Activated naive CD8-positive, alpha-beta T cell treated with anti-CD3 and anti-CD28 coated beads, Interleukin-2, amount 50 U/mL, for 24 hours (primary cell): ENCODE measurements at regions not wholly inside any gene's neighbourhood (a gene's known extent, or its start where the extent isn't known, plus 50 kb on each side); places are given as distances from the start of the nearest gene placed in this dataset.

Experiments used
- ATAC-seq: fragments of 150-1000 bp; cut with Tn5 transposase; one replicate; pipeline ENCODE4 v1.10.0; 2021
- DNase-seq: peaks from one replicate; pipeline ENCODE4 v3.0.0; 2021
- H3K27ac Mint-ChIP-seq: one replicate; pipeline ENCODE4 v1.8.0; 2021; ENCODE audit warnings: mild to moderate bottlenecking, mixed read lengths
- H3K27me3 Mint-ChIP-seq: one replicate; pipeline ENCODE4 v1.8.0; 2021; ENCODE audit warnings: mixed read lengths
- H3K36me3 Mint-ChIP-seq: one replicate; pipeline ENCODE4 v1.8.0; 2021; ENCODE audit warnings: low read depth, mixed read lengths
- H3K4me1 Mint-ChIP-seq: one replicate; pipeline ENCODE4 v1.8.0; 2021; ENCODE audit warnings: mixed read lengths
- H3K4me3 Mint-ChIP-seq: one replicate; pipeline ENCODE4 v1.8.0; 2021; ENCODE audit warnings: mild to moderate bottlenecking, moderate library complexity, mixed read lengths
- H3K9me3 Mint-ChIP-seq: one replicate; pipeline ENCODE4 v1.8.0; 2021; ENCODE audit warnings: mixed read lengths

DNA sequence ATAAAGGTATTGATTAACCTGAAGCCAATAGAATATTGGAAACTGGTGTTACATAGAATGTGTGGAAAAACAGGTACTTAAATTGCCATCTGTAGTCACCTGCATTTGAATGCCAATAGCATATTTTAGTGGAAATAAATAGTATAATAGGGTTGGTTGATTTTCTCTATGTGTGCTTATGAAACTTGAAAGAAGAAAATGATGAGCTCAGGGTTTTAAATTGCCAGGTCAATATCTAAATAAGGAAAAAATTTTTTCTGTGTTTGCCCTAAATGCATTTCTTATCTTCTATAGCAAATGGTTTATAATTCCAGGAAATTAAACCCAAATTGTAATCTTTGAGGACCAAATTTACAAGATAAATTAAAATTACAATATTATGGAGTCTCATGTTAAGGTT is 626.6 kb downstream of the CDH8 start:
- Mint-ChIP-seq H3K4me1 (no peaks in the 10 kb centered on the region), H3K36me3 (no peaks in the 10 kb centered on the region), H3K27me3 (no peaks in the 10 kb centered on the region), H3K4me3 (no peak overlapping the region), H3K9me3 (peaks cover 44% of the 10 kb centered on the region), H3K27ac (no peak overlapping the region)
- no peak for ATAC-seq
- no peak for DNase-seq

- H3K9me3 Mint-ChIP-seq: peaks cover 37% of the 10 kb centered on the region
- no peaks in the 10 kb centered on the region for H3K4me1 Mint-ChIP-seq
- no peak overlapping the region for H3K4me3 Mint-ChIP-seq
- no peak overlapping the region for H3K27ac Mint-ChIP-seq
- ATAC-seq (no peak), DNase-seq (no peak)
- H3K36me3 Mint-ChIP-seq: no peaks in the 10 kb centered on the region
- H3K27me3 Mint-ChIP-seq: no peaks in the 10 kb centered on the region
Observed at GRCh38 chr16:61403386-61403785, 632.9 kb downstream of the CDH8 start.

GRCh38 chr16:61391896-61392295 is 644.3 kb downstream of the CDH8 start:
- Mint-ChIP-seq H3K27me3 (no peaks in the 10 kb centered on the region), H3K4me1 (no peaks in the 10 kb centered on the region), H3K4me3 (no peak overlapping the region), H3K36me3 (no peaks in the 10 kb centered on the region), H3K27ac (no peak overlapping the region), H3K9me3 (peaks cover 15% of the 10 kb centered on the region)
- no peak for ATAC-seq
- no peak for DNase-seq

DNA sequence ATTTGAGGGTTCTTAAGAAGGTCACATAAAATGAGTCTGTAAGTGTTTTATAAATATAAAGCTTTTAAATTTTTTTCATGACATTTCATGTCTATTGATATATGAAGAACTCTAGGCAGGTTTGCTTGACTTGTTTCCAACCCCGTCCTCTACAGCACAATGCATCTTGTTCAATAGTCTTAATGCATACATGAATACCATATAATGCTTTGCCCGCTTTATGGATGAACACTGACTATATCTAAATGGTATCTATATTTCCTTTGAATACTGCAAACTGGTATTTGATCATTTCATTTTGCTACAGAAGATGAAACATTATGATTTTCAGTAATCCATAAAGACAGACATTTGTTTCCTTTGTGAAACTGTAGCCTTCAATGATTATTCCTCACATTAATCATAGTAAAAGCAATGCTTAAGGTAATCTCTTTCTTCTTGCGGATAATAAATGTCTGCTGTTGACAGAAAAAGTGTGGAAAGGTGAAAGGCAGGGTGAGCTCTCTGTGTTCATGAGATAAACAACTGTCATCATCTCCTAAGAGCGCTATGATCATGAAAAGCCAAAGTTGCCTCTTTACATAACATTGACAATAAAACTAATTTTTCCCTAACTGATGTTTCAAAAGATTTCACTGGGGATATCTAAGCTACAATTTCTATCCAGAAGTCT is 645.1 kb downstream of the CDH8 start:
- Mint-ChIP-seq H3K9me3 (peaks cover 19% of the 10 kb centered on the region), H3K27me3 (no peaks in the 10 kb centered on the region), H3K4me1 (no peaks in the 10 kb centered on the region), H3K27ac (no peak overlapping the region), H3K4me3 (no peak overlapping the region), H3K36me3 (no peaks in the 10 kb centered on the region)
- ATAC-seq (no peak), DNase-seq (no peak)

DNA sequence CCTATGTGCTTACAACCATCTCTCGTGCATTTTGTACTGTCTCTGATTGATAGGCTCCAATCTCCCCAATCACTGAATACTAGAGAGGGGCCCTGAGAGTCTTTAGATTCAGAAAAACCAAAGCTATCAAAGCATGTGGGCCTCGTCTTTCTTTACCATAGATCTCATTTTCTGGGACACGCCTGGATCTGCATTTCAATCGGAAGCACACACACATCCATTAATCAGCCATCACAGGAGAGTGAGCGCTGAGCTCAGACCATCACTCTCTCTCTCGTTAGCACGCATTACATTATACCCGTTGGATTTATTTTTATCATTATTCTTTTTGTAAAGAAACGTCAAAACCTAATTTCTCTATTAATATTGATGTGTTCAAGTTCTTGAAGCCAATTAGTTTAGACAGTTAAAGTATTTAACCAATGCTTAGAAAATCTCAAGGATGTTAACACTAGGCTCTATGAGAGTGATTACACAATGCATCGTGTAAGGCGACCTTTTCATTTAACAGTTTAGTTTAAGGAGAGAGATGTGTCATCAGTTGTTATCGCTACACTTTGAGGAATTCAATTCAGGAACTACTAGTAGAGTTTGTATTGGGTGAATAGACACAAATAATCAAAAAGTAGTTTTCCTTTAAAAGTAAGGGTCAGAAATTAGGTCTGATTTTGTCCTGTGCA is 650.7 kb downstream of the CDH8 start:
- DNase-seq (no peak), ATAC-seq (no peak)
- Mint-ChIP-seq H3K36me3 (no peaks in the 10 kb centered on the region), H3K27me3 (no peaks in the 10 kb centered on the region), H3K4me1 (no peaks in the 10 kb centered on the region), H3K9me3 (peaks cover 15% of the 10 kb centered on the region), H3K27ac (no peak overlapping the region), H3K4me3 (no peak overlapping the region)

- Mint-ChIP-seq H3K9me3 (peaks cover 28% of the 10 kb centered on the region), H3K36me3 (no peaks in the 10 kb centered on the region), H3K27ac (no peak overlapping the region), H3K27me3 (no peaks in the 10 kb centered on the region), H3K4me3 (no peak overlapping the region), H3K4me1 (no peaks in the 10 kb centered on the region)
- DNase-seq (no peak), ATAC-seq (no peak)
Observed at GRCh38 chr16:61382435-61382834, 653.8 kb downstream of the CDH8 start.

- Mint-ChIP-seq H3K36me3 (no peaks in the 10 kb centered on the region), H3K27ac (no peak overlapping the region), H3K4me1 (no peaks in the 10 kb centered on the region), H3K9me3 (peaks cover 19% of the 10 kb centered on the region), H3K27me3 (no peaks in the 10 kb centered on the region), H3K4me3 (no peak overlapping the region)
- no peak for ATAC-seq
- no peak for DNase-seq
Observed at GRCh38 chr16:61379311-61379710, 656.9 kb downstream of the CDH8 start.

DNA sequence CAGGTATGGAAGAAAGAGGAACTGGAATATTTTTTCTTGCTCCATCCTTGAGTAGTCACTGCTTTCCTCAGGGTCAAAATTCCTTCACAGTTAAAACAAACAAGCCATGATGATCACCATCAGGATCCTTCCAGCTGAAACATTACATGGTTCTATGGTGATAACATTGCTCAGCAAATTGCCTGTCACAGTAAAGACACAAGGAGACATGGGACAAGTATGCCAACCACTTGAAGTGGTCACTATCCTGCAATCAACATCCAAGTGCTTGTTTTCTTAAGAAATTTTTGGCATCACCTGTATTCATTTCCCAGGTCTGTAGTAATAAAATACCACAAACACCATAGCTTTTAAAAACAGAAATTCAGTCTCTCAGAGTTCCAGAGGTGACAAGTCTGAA is 662.2 kb downstream of the CDH8 start:
- no peak for ATAC-seq
- Mint-ChIP-seq H3K9me3 (peaks cover 15% of the 10 kb centered on the region), H3K4me1 (no peaks in the 10 kb centered on the region), H3K27me3 (no peaks in the 10 kb centered on the region), H3K27ac (no peak overlapping the region), H3K36me3 (no peaks in the 10 kb centered on the region), H3K4me3 (no peak overlapping the region)
- DNase-seq: no peak

GRCh38 chr16:61371881-61372280 is 664.4 kb downstream of the CDH8 start:
- Mint-ChIP-seq H3K4me1 (no peaks in the 10 kb centered on the region), H3K4me3 (no peak overlapping the region), H3K9me3 (peaks cover 14% of the 10 kb centered on the region), H3K27ac (no peak overlapping the region), H3K36me3 (no peaks in the 10 kb centered on the region), H3K27me3 (no peaks in the 10 kb centered on the region)
- ATAC-seq (no peak), DNase-seq (no peak)

DNA sequence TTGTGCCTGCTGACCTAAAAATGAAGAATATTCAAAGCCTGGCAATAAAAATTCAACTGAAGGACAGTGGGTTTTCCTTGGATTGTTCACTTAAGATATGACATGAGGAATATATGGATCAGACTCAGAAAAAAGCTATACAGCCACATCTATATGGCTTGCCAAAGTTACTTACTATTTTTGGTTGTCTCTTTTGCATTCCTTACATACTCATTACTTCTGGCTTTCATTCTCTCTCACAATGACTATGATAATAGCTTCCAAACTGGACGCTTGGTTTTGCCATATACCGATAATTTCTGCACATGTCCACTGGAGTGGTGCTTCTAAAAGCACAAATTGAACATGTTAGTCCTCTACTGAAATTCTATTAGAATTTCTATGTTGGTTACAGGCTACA is 664.9 kb downstream of the CDH8 start:
- ATAC-seq: no peak
- H3K4me1 Mint-ChIP-seq: no peaks in the 10 kb centered on the region
- H3K27ac Mint-ChIP-seq: no peak overlapping the region

GRCh38 chr16:61370564-61370963 is 665.7 kb downstream of the CDH8 start:
- no peaks in the 10 kb centered on the region for H3K4me1 Mint-ChIP-seq
- H3K36me3 Mint-ChIP-seq: no peaks in the 10 kb centered on the region
- H3K27me3 Mint-ChIP-seq: no peaks in the 10 kb centered on the region
- peaks cover 14% of the 10 kb centered on the region for H3K9me3 Mint-ChIP-seq
- DNase-seq: no peak
- ATAC-seq: no peak
- no peak overlapping the region for H3K27ac Mint-ChIP-seq
- no peak overlapping the region for H3K4me3 Mint-ChIP-seq

More for the DNA sequence above, 664.9 kb downstream of the CDH8 start:
- H3K4me3 Mint-ChIP-seq: no peak overlapping the region
- DNase-seq: no peak
- H3K9me3 Mint-ChIP-seq: peaks cover 14% of the 10 kb centered on the region
- no peaks in the 10 kb centered on the region for H3K27me3 Mint-ChIP-seq
- no peaks in the 10 kb centered on the region for H3K36me3 Mint-ChIP-seq

GRCh38 chr16:61366006-61366405 is 670.2 kb downstream of the CDH8 start:
- ATAC-seq: no peak
- peaks cover 17% of the 10 kb centered on the region for H3K9me3 Mint-ChIP-seq
- no peak overlapping the region for H3K27ac Mint-ChIP-seq

GRCh38 chr16:61364990-61365389 is 671.2 kb downstream of the CDH8 start:
- Mint-ChIP-seq H3K4me3 (no peak overlapping the region), H3K4me1 (no peaks in the 10 kb centered on the region), H3K27me3 (no peaks in the 10 kb centered on the region), H3K36me3 (no peaks in the 10 kb centered on the region), H3K9me3 (peaks cover 15% of the 10 kb centered on the region), H3K27ac (no peak overlapping the region)
- DNase-seq: no peak
- no peak for ATAC-seq

More at GRCh38 chr16:61366006-61366405, 670.2 kb downstream of the CDH8 start:
- DNase-seq: no peak
- no peak overlapping the region for H3K4me3 Mint-ChIP-seq
- H3K27me3 Mint-ChIP-seq: no peaks in the 10 kb centered on the region
- H3K36me3 Mint-ChIP-seq: no peaks in the 10 kb centered on the region
- H3K4me1 Mint-ChIP-seq: no peaks in the 10 kb centered on the region

- H3K4me3 Mint-ChIP-seq: no peak overlapping the region
- no peak overlapping the region for H3K27ac Mint-ChIP-seq
- DNase-seq (no peak), ATAC-seq (no peak)
- H3K36me3 Mint-ChIP-seq: no peaks in the 10 kb centered on the region
- H3K9me3 Mint-ChIP-seq: peaks cover 11% of the 10 kb centered on the region
- no peaks in the 10 kb centered on the region for H3K4me1 Mint-ChIP-seq
- H3K27me3 Mint-ChIP-seq: no peaks in the 10 kb centered on the region
Observed at GRCh38 chr16:61362585-61362984, 673.7 kb downstream of the CDH8 start.

DNA sequence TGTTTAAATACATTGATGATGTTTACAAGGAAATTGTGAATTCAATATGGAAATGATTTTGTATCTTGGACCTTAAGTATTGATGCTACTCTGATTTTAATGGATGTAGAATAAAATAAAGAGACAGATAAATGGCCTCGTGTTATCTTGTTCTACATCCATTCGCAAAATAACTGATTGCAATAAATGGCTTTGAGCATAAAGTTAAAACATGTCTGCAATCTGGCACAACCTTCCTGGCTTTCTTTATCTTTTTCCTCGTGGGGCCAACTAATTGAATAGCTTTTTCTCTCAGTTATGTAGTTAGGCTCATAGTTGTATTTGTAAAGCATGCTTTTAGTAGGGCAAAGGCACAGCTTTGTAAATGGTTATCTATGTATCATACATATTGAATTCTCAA is 691.4 kb downstream of the CDH8 start:
- Mint-ChIP-seq H3K36me3 (no peaks in the 10 kb centered on the region), H3K4me1 (no peaks in the 10 kb centered on the region), H3K27me3 (no peaks in the 10 kb centered on the region), H3K9me3 (peaks cover 4% of the 10 kb centered on the region), H3K4me3 (no peak overlapping the region), H3K27ac (no peak overlapping the region)
- DNase-seq: no peak
- no peak for ATAC-seq
